D721Med (cell line): ENCODE measurements at regions not wholly inside any gene's neighbourhood (a gene's known extent, or its start where the extent isn't known, plus 50 kb on each side); places are given as distances from the start of the nearest gene placed in this dataset.

Source experiments
- DNase-seq: peaks from one replicate; pipeline ENCODE4 v3.0.0; 2011; ENCODE audit warnings: low spot score; ENCODE audit not compliant: insufficient read length
- FAIRE-seq: peaks from 2 replicates; lab custom pipeline; 2011; peaks lifted over from hg19 to GRCh38; lab: Jason Lieb, UNC
- CTCF ChIP-seq: IDR thresholded peaks from 2 replicates; pipeline ENCODE4 v1.5.1; 2012; ENCODE audit warnings: mild to moderate bottlenecking, control low read depth; ENCODE audit not compliant: insufficient read depth; ENCODE audit errors: missing control alignments

GRCh38 chr1:186534401-186534800 lies 73.5 kb upstream of the PDC start:
- no peak for FAIRE-seq
- TF ChIP-seq CTCF = no peak
- no peak for DNase-seq

GRCh38 chr1:186532466-186532865 lies 71.6 kb upstream of the PDC start:
- DNase-seq (no peak), FAIRE-seq (no peak)
- no peak for TF ChIP-seq CTCF

GRCh38 chr1:186531561-186532165 lies 70.7 kb upstream of the PDC start:
- DNase-seq = no peak
- no peak for TF ChIP-seq CTCF
- FAIRE-seq = no peak

GRCh38 chr1:186530109-186530508 lies 69.2 kb upstream of the PDC start:
- no peak for FAIRE-seq
- DNase-seq = no peak
- no peak for TF ChIP-seq CTCF

GRCh38 chr1:186519982-186520381 lies 59.1 kb upstream of the PDC start:
- no peak for TF ChIP-seq CTCF
- DNase-seq (no peak), FAIRE-seq (peak; percentile 66)

- peak; percentile 21 for FAIRE-seq
- no peak for TF ChIP-seq CTCF
- no peak for DNase-seq
Observed at GRCh38 chr1:186518822-186519381, 58.0 kb upstream of the PDC start.

- FAIRE-seq (no peak), DNase-seq (no peak)
- TF ChIP-seq CTCF = no peak
Observed at GRCh38 chr1:186518395-186518794, 57.5 kb upstream of the PDC start.
